IMR-90 (cell line): ENCODE measurements at regions not wholly inside any gene's neighbourhood (a gene's known extent, or its start where the extent isn't known, plus 50 kb on each side); places are given as distances from the start of the nearest gene placed in this dataset.

Source experiments
- CEBPB ChIP-seq: IDR thresholded peaks from 2 replicates; pipeline ENCODE4 v1.6.1; 2012; ENCODE audit warnings: low read depth, low read length, improper control_type of control experiment
- CTCF ChIP-seq: conservative IDR thresholded peaks from 2 replicates; pipeline ENCODE4 v1.5.1; 2012; ENCODE audit warnings: mild to moderate bottlenecking, low read depth, low read length, improper control_type of control experiment
- ELK1 ChIP-seq: fragments of 150-350 bp; IDR thresholded peaks from 2 replicates; pipeline ENCODE4 v1.6.1; 2016; ENCODE audit warnings: low read depth, mild to moderate bottlenecking, low read length, moderate library complexity, borderline replicate concordance
- FOS ChIP-seq: fragments of 150-350 bp; IDR thresholded peaks from 2 replicates; pipeline ENCODE4 v1.6.1; 2016; ENCODE audit warnings: low read depth, low read length
- MAFK ChIP-seq: IDR thresholded peaks from 2 replicates; pipeline ENCODE4 v1.6.1; 2012; ENCODE audit warnings: low read depth, low read length, improper control_type of control experiment
- MAZ ChIP-seq: IDR thresholded peaks from 2 replicates; pipeline ENCODE4 v1.6.1; 2012; ENCODE audit warnings: low read depth, mild to moderate bottlenecking, low read length, improper control_type of control experiment, moderate library complexity, borderline replicate concordance
- NFE2L2 ChIP-seq: fragments of 150-350 bp; IDR thresholded peaks from 2 replicates; pipeline ENCODE4 v1.6.1; 2016; ENCODE audit warnings: low read depth, mild to moderate bottlenecking, low read length
- POLR2A ChIP-seq: IDR thresholded peaks from 2 replicates; pipeline ENCODE4 v1.6.1; 2012; ENCODE audit warnings: mild to moderate bottlenecking, low read depth, low read length
- RAD21 ChIP-seq: IDR thresholded peaks from 2 replicates; pipeline ENCODE4 v1.6.1; 2012; ENCODE audit warnings: low read length, improper control_type of control experiment
- RCOR1 ChIP-seq: IDR thresholded peaks from 2 replicates; pipeline ENCODE4 v1.6.1; 2012; ENCODE audit warnings: mild to moderate bottlenecking, low read length, improper control_type of control experiment; ENCODE audit not compliant: insufficient replicate concordance
- SMC3 ChIP-seq: fragments of 150-350 bp; IDR thresholded peaks from 2 replicates; pipeline ENCODE4 v1.6.1; 2016; ENCODE audit warnings: low read depth, mild to moderate bottlenecking, antibody characterized with exemption, low read length, moderate library complexity

GRCh38 chr9:96158909-96159575, 142.9 kb downstream of the HSD17B3 start:
- TF ChIP-seq CTCF: no peak
- no peak for TF ChIP-seq POLR2A
- no peak for TF ChIP-seq CEBPB
- no peak for TF ChIP-seq FOS
- TF ChIP-seq SMC3: no peak
- TF ChIP-seq MAZ: no peak
- TF ChIP-seq NFE2L2: no peak
- TF ChIP-seq ELK1: no peak
- TF ChIP-seq RAD21: no peak
- TF ChIP-seq MAFK: no peak
- no peak for TF ChIP-seq RCOR1
